ENCODE measurements at regions not wholly inside any gene's neighbourhood (a gene's known extent, or its start where the extent isn't known, plus 50 kb on each side); places are given as distances from the start of the nearest gene placed in this dataset.
"Not testable (repeated sequence)": the region's sequence is repeated elsewhere in the genome, so short reads cannot be mapped to it uniquely, and the experiment has no call there.

GRCh38 chr1:31495770-31496169 is 80.5 kb upstream of the TINAGL1 start:
- TF ChIP-seq, protein P1, sequence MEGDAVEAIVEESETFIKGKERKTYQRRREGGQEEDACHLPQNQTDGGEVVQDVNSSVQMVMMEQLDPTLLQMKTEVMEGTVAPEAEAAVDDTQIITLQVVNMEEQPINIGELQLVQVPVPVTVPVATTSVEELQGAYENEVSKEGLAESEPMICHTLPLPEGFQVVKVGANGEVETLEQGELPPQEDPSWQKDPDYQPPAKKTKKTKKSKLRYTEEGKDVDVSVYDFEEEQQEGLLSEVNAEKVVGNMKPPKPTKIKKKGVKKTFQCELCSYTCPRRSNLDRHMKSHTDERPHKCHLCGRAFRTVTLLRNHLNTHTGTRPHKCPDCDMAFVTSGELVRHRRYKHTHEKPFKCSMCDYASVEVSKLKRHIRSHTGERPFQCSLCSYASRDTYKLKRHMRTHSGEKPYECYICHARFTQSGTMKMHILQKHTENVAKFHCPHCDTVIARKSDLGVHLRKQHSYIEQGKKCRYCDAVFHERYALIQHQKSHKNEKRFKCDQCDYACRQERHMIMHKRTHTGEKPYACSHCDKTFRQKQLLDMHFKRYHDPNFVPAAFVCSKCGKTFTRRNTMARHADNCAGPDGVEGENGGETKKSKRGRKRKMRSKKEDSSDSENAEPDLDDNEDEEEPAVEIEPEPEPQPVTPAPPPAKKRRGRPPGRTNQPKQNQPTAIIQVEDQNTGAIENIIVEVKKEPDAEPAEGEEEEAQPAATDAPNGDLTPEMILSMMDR (IDR thresholded peaks at IDR 0.05; ENCODE audit: extremely low read depth in 1 of 2, insufficient read depth in 1 of 2, low read depth in 1 of 2, low read length in 2 of 2), result not testable (repeated sequence)
- not testable (repeated sequence) for TF ChIP-seq POLR2AphosphoS5 (IDR thresholded peaks at IDR 0.05; ENCODE audit: insufficient read depth, low read depth, low read length); EZH2 (IDR thresholded peaks at IDR 0.05; ENCODE audit: borderline replicate concordance, low read depth, low read length, severe bottlenecking); MAX (IDR thresholded peaks at IDR 0.05; ENCODE audit: insufficient read depth, insufficient read length); POLR2A (IDR thresholded peaks at IDR 0.05; ENCODE audit: low read depth, low read length); MYC (IDR thresholded peaks at IDR 0.05; ENCODE audit: low read depth, low read length); GATA2 (IDR thresholded peaks at IDR 0.05; ENCODE audit: insufficient read depth, insufficient read length, low read depth, low read length); FOS (IDR thresholded peaks at IDR 0.05; ENCODE audit: borderline replicate concordance, insufficient read depth, low read length)
